GM23248 (cell line): ENCODE measurements at regions not wholly inside any gene's neighbourhood (a gene's known extent, or its start where the extent isn't known, plus 50 kb on each side); places are given as distances from the start of the nearest gene placed in this dataset.

Experiments used
- DNase-seq: peaks from one replicate; pipeline ENCODE4 v3.0.0-alpha.2; 2015
- H2AFZ ChIP-seq: fragments of 200-600 bp; sonication (generic); 2 replicates; pipeline ENCODE4 v1.6.1; 2016; ENCODE audit warnings: antibody characterized with exemption
- H3F3A ChIP-seq: fragments of 200-600 bp; sonication (generic); 2 replicates; pipeline ENCODE4 v1.6.1; 2016; ENCODE audit warnings: mild to moderate bottlenecking, antibody characterized with exemption, mixed run types; ENCODE audit not compliant: insufficient read depth
- H3K27ac ChIP-seq: fragments of 200-600 bp; sonication (generic); 2 replicates; pipeline ENCODE4 v1.5.1; 2016; ENCODE audit warnings: mild to moderate bottlenecking
- H3K27me3 ChIP-seq: fragments of 200-600 bp; sonication (generic); replicated peaks from 2 replicates; pipeline ENCODE4 v1.6.1; 2016; ENCODE audit warnings: mild to moderate bottlenecking; ENCODE audit not compliant: insufficient read depth
- H3K36me3 ChIP-seq: fragments of 200-600 bp; sonication (generic); 2 replicates; pipeline ENCODE4 v1.6.1; 2016; ENCODE audit warnings: low read depth, mild to moderate bottlenecking
- H3K4me1 ChIP-seq: fragments of 200-600 bp; sonication (generic); 2 replicates; pipeline ENCODE4 v1.6.1; 2016; ENCODE audit warnings: mild to moderate bottlenecking; ENCODE audit not compliant: insufficient read depth
- H3K4me2 ChIP-seq: fragments of 200-600 bp; sonication (generic); one replicate; pipeline ENCODE4 v1.6.1; 2016; ENCODE audit warnings: mild to moderate bottlenecking; ENCODE audit not compliant: unreplicated experiment
- H3K4me3 ChIP-seq: fragments of 200-600 bp; sonication (generic); 2 replicates; pipeline ENCODE4 v1.5.1; 2016; ENCODE audit warnings: mild to moderate bottlenecking
- H3K79me2 ChIP-seq: fragments of 200-600 bp; sonication (generic); 2 replicates; pipeline ENCODE4 v1.6.1; 2016; ENCODE audit warnings: mild to moderate bottlenecking; ENCODE audit not compliant: insufficient read depth
- H3K9ac ChIP-seq: fragments of 200-600 bp; sonication (generic); 2 replicates; pipeline ENCODE4 v1.6.1; 2016; ENCODE audit warnings: mild to moderate bottlenecking
- H3K9me2 ChIP-seq: fragments of 200-600 bp; sonication (generic); 2 replicates; pipeline ENCODE4 v1.6.1; 2016; ENCODE audit warnings: mixed run types, mild to moderate bottlenecking, moderate library complexity; ENCODE audit not compliant: insufficient read depth
- H3K9me3 ChIP-seq: fragments of 200-600 bp; sonication (generic); one replicate; pipeline ENCODE4 v1.6.1; 2017; ENCODE audit warnings: low read depth
- H4K20me1 ChIP-seq: fragments of 200-600 bp; sonication (generic); 2 replicates; pipeline ENCODE4 v1.6.0; 2016; ENCODE audit not compliant: insufficient read depth
- EZH2 ChIP-seq: fragments of 200-600 bp; sonication (generic); IDR thresholded peaks from 2 replicates; pipeline ENCODE4 v1.6.1; 2018; ENCODE audit warnings: antibody characterized with exemption, mild to moderate bottlenecking; ENCODE audit not compliant: insufficient read depth, poor library complexity, severe bottlenecking
- EZH2phosphoT487 ChIP-seq: fragments of 200-600 bp; sonication (generic); IDR thresholded peaks from 2 replicates; pipeline ENCODE4 v1.6.1; 2018; ENCODE audit warnings: antibody characterized with exemption, moderate library complexity, mild to moderate bottlenecking, low read depth; ENCODE audit not compliant: insufficient read depth
- WGBS, 2 experiments: methylation state at CpG; one replicate each; pipeline ENCODE4 v1.1.6; 2015 to 2017; ENCODE audit warnings: low lambda C conversion rate in 2 of 2, low coverage in 1 of 2; ENCODE audit errors: missing lambda C conversion rate in 2 of 2; 5-methylcytosine and 5-hydroxymethylcytosine counted together
- in situ Hi-C: fragments of 300-500 bp; cut with MboI; formaldehyde crosslinking; loops from 2 replicates; pipeline ENCODE4 v1.15.0; 2020

- no peaks in the 10 kb centered on the region for H3K79me2 ChIP-seq
Observed at GRCh38 chr5:179422213-179422855, 77.1 kb upstream of the ADAMTS2 start.

GRCh38 chr5:179421144-179421901 lies 76.1 kb upstream of the ADAMTS2 start:
- Histone ChIP-seq H2AFZ (no peak overlapping the region), H3K4me3 (no peak overlapping the region), H3K36me3 (no peaks in the 10 kb centered on the region), H3K9me2 (no peaks in the 10 kb centered on the region), H3K4me1 (no peaks in the 10 kb centered on the region), H3K27me3 (no peaks in the 10 kb centered on the region; the same call in 1 of the 2 replicates), H3K27ac (no peak overlapping the region), H4K20me1 (no peaks in the 10 kb centered on the region), H3K79me2 (no peaks in the 10 kb centered on the region), H3K9me3 (no peaks in the 10 kb centered on the region), H3K4me2 (no peak overlapping the region), H3F3A (no peaks in the 10 kb centered on the region), H3K9ac (no peak overlapping the region)
- in situ Hi-C loops, result no loop called here
- no peak for DNase-seq
- no peak for TF ChIP-seq EZH2phosphoT487
- no peak for TF ChIP-seq EZH2
- 66 to 70% methylated on average over 15 of the region's 15 CpGs for WGBS, 2 experiments

More at GRCh38 chr5:179422213-179422855, 77.1 kb upstream of the ADAMTS2 start:
- Histone ChIP-seq H3K4me1 (no peaks in the 10 kb centered on the region), H3K4me2 (no peak overlapping the region), H3K36me3 (no peaks in the 10 kb centered on the region), H3K27ac (no peak overlapping the region), H3K9ac (no peak overlapping the region), H3F3A (no peaks in the 10 kb centered on the region), H3K27me3 (no peaks in the 10 kb centered on the region; the same call in 1 of the 2 replicates), H4K20me1 (no peaks in the 10 kb centered on the region), H3K4me3 (no peak overlapping the region), H3K9me3 (no peaks in the 10 kb centered on the region), H2AFZ (no peak overlapping the region), H3K9me2 (no peaks in the 10 kb centered on the region)
- no peak for DNase-seq
- TF ChIP-seq EZH2phosphoT487 (no peak), EZH2 (no peak)
- WGBS, 2 experiments, result 51 to 53% methylated on average over 7 of the region's 7 CpGs
- in situ Hi-C loops, result no loop called here

- H4K20me1 ChIP-seq, result no peaks in the 10 kb centered on the region
- no peaks in the 10 kb centered on the region for H3K9me3 ChIP-seq
- H3K9me2 ChIP-seq, result no peaks in the 10 kb centered on the region
- H2AFZ ChIP-seq, result no peak overlapping the region
- no peaks in the 10 kb centered on the region for H3K36me3 ChIP-seq
- in situ Hi-C loops, result no loop called here
- WGBS, 2 experiments, result 52 to 58% methylated on average over 8 of the region's 8 CpGs
- H3K9ac ChIP-seq, result no peak overlapping the region
- H3K79me2 ChIP-seq, result no peaks in the 10 kb centered on the region
- TF ChIP-seq EZH2 (no peak), EZH2phosphoT487 (no peak)
- H3K4me1 ChIP-seq, result no peaks in the 10 kb centered on the region
- H3F3A ChIP-seq, result no peaks in the 10 kb centered on the region
- no peaks in the 10 kb centered on the region; the same call in 1 of the 2 replicates for H3K27me3 ChIP-seq
- no peak overlapping the region for H3K27ac ChIP-seq
- H3K4me3 ChIP-seq, result no peak overlapping the region
- DNase-seq, result no peak
- no peak overlapping the region for H3K4me2 ChIP-seq
Observed at GRCh38 chr5:179420476-179420875, 75.2 kb upstream of the ADAMTS2 start.

GRCh38 chr5:179418972-179419371 lies 73.7 kb upstream of the ADAMTS2 start:
- no peak for TF ChIP-seq EZH2phosphoT487
- no peak for TF ChIP-seq EZH2
- Histone ChIP-seq H3K9me3 (no peaks in the 10 kb centered on the region), H3K4me2 (no peak overlapping the region), H3K4me1 (no peaks in the 10 kb centered on the region), H3K4me3 (no peak overlapping the region), H3K79me2 (no peaks in the 10 kb centered on the region), H3K27me3 (no peaks in the 10 kb centered on the region), H3K9me2 (no peaks in the 10 kb centered on the region), H2AFZ (no peak overlapping the region), H3K27ac (no peak overlapping the region), H3F3A (no peaks in the 10 kb centered on the region), H3K9ac (no peak overlapping the region), H4K20me1 (no peaks in the 10 kb centered on the region), H3K36me3 (no peaks in the 10 kb centered on the region)
- no peak for DNase-seq
- in situ Hi-C loops, result no loop called here
- 33 to 38% methylated on average over 11 of the region's 11 CpGs for WGBS, 2 experiments
